ENCODE measurements at regions not wholly inside any gene's neighbourhood (a gene's known extent, or its start where the extent isn't known, plus 50 kb on each side); places are given as distances from the start of the nearest gene placed in this dataset.

- H3K4me3 ChIP-seq: no peak overlapping the region
- no peaks in the 10 kb centered on the region for H3K4me1 ChIP-seq
- WGBS, 5 donors: 71 to 81% (median 79%) methylated on average over 9 of the region's 9 CpGs
- H3K36me3 ChIP-seq: no peaks in the 10 kb centered on the region
- H3K27me3 ChIP-seq: peaks cover 0 to 21% (median 0%) of the 10 kb centered on the region in 3 donors
- TF ChIP-seq EP300 (IDR thresholded peaks at IDR 0.05) (no peak), CTCF (IDR thresholded peaks at IDR 0.05) (no peak), POLR2A (IDR thresholded peaks at IDR 0.05) (no peak), POLR2AphosphoS5 (IDR thresholded peaks at IDR 0.05) (no peak)
- H3K27ac ChIP-seq: no peak overlapping the region
- intact Hi-C loops (cut with DNase I; ENCODE audit: low total_unique reads): no loop called here
- no peaks in the 10 kb centered on the region for H3K9me3 ChIP-seq
- no peak for DNase-seq
Measured at GRCh38 chr1:4268889-4269284, 368.8 kb upstream of the C1orf174 start.

- Histone ChIP-seq H3K27me3 (peaks cover 0 to 22% (median 0%) of the 10 kb centered on the region in 3 donors), H3K27ac (no peak overlapping the region), H3K4me3 (no peak overlapping the region), H3K9me3 (peaks cover 0 to 1% (median under 1%) of the 10 kb centered on the region in 4 donors), H3K36me3 (no peaks in the 10 kb centered on the region), H3K4me1 (no peaks in the 10 kb centered on the region)
- intact Hi-C loops (cut with DNase I; ENCODE audit: low total_unique reads): no loop called here
- WGBS, 5 donors: 69 to 80% (median 74%) methylated on average over 7 of the region's 7 CpGs
- DNase-seq: no peak
- no peak for TF ChIP-seq CTCF (IDR thresholded peaks at IDR 0.05)
- no peak for TF ChIP-seq POLR2AphosphoS5 (IDR thresholded peaks at IDR 0.05)
- TF ChIP-seq EP300 (IDR thresholded peaks at IDR 0.05): no peak
- TF ChIP-seq POLR2A (IDR thresholded peaks at IDR 0.05): no peak
Measured at GRCh38 chr1:4269330-4269729, 369.3 kb upstream of the C1orf174 start.

- Histone ChIP-seq H3K4me3 (no peak overlapping the region), H3K27ac (no peak overlapping the region), H3K4me1 (no peaks in the 10 kb centered on the region), H3K36me3 (no peaks in the 10 kb centered on the region), H3K27me3 (peaks cover 0 to 29% (median 0%) of the 10 kb centered on the region in 3 donors), H3K9me3 (peaks cover 0 to 9% (median 5%) of the 10 kb centered on the region in 4 donors)
- TF ChIP-seq POLR2A (IDR thresholded peaks at IDR 0.05): no peak
- no peak for TF ChIP-seq CTCF (IDR thresholded peaks at IDR 0.05)
- no peak for TF ChIP-seq EP300 (IDR thresholded peaks at IDR 0.05)
- TF ChIP-seq POLR2AphosphoS5 (IDR thresholded peaks at IDR 0.05): no peak
- intact Hi-C loops (cut with DNase I; ENCODE audit: low total_unique reads): no loop called here
- 68 to 85% (median 79%) methylated on average over 10 of the region's 10 CpGs for WGBS, 5 donors
- DNase-seq: no peak
Measured at GRCh38 chr1:4269952-4270570, 370.0 kb upstream of the C1orf174 start.

- DNase-seq: no peak
- 74 to 83% (median 83%) methylated on average over 13 of the region's 13 CpGs for WGBS, 5 donors
- TF ChIP-seq EP300 (IDR thresholded peaks at IDR 0.05): no peak
- no peak for TF ChIP-seq POLR2A (IDR thresholded peaks at IDR 0.05)
- TF ChIP-seq POLR2AphosphoS5 (IDR thresholded peaks at IDR 0.05): no peak
- TF ChIP-seq CTCF (IDR thresholded peaks at IDR 0.05): no peak
Measured at GRCh38 chr1:4270651-4271337, 370.7 kb upstream of the C1orf174 start.

More at GRCh38 chr1:4270651-4271337, 370.7 kb upstream of the C1orf174 start:
- Histone ChIP-seq H3K36me3 (no peaks in the 10 kb centered on the region), H3K27me3 (peaks cover 0 to 36% (median 0%) of the 10 kb centered on the region in 3 donors), H3K27ac (no peak overlapping the region), H3K9me3 (peaks cover 0 to 16% (median 13%) of the 10 kb centered on the region in 4 donors), H3K4me1 (no peaks in the 10 kb centered on the region), H3K4me3 (no peak overlapping the region)
- intact Hi-C loops (cut with DNase I; ENCODE audit: low total_unique reads): no loop called here
